Glutamatergic neuron (in vitro differentiated cells): ENCODE measurements at regions not wholly inside any gene's neighbourhood (a gene's known extent, or its start where the extent isn't known, plus 50 kb on each side); places are given as distances from the start of the nearest gene placed in this dataset.

Experiments used
- DNase-seq: peaks from one replicate; pipeline ENCODE4 v3.0.0; 2022
- H3K27ac Mint-ChIP-seq: one replicate; pipeline ENCODE4 v1.8.0; 2020; ENCODE audit warnings: mild to moderate bottlenecking, mixed read lengths, inconsistent platforms; ENCODE audit not compliant: unreplicated experiment
- H3K27me3 Mint-ChIP-seq: one replicate; pipeline ENCODE4 v1.8.0; 2020; ENCODE audit warnings: mild to moderate bottlenecking, moderate library complexity, mixed read lengths, inconsistent platforms; ENCODE audit not compliant: unreplicated experiment
- H3K36me3 Mint-ChIP-seq: one replicate; pipeline ENCODE4 v1.8.0; 2020; ENCODE audit warnings: mild to moderate bottlenecking, mixed read lengths, inconsistent platforms; ENCODE audit not compliant: unreplicated experiment
- H3K4me1 Mint-ChIP-seq: one replicate; pipeline ENCODE4 v1.8.0; 2020; ENCODE audit warnings: mild to moderate bottlenecking, low read depth, mixed read lengths, inconsistent platforms; ENCODE audit not compliant: unreplicated experiment
- H3K4me3 Mint-ChIP-seq: one replicate; pipeline ENCODE4 v1.8.0; 2020; ENCODE audit warnings: mild to moderate bottlenecking, mixed read lengths, inconsistent platforms; ENCODE audit not compliant: unreplicated experiment
- H3K9me3 Mint-ChIP-seq: one replicate; pipeline ENCODE4 v1.8.0; 2020; ENCODE audit warnings: mild to moderate bottlenecking, moderate library complexity, mixed read lengths, inconsistent platforms; ENCODE audit not compliant: unreplicated experiment
- CTCF ChIP-seq: fragments of 200-600 bp; sonication (generic); IDR thresholded peaks from one replicate; pipeline ENCODE4 v1.5.0; 2021; ENCODE audit not compliant: partially characterized antibody, unreplicated experiment

DNA sequence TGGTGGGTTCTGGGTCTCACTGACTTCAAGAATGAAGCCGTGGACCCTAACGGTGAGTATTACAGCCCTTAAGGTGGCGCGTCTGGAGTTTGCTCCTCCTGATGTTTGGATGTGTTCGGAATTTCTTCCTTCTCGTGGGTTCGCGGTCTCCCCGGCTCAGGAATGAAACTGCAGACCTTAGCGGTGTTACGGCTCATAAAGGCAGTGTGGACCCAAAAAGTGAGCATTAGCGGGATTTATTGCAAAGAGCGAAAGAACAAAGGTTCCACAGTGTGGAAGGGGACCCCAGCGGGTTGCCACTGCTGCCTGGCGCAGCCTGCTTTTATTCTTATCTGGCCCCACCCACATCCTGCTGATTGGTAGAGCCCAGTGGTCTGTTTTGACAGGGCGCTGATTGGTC, 420.5 kb upstream of the BCHE start:
- H3K27ac Mint-ChIP-seq = no peak overlapping the region
- TF ChIP-seq CTCF = no peak
- no peak overlapping the region for H3K4me3 Mint-ChIP-seq
- no peak for DNase-seq
- H3K4me1 Mint-ChIP-seq = no peaks in the 10 kb centered on the region
- H3K27me3 Mint-ChIP-seq = peaks cover 2% of the 10 kb centered on the region
- peaks cover 6% of the 10 kb centered on the region for H3K36me3 Mint-ChIP-seq
- no peaks in the 10 kb centered on the region for H3K9me3 Mint-ChIP-seq

DNA sequence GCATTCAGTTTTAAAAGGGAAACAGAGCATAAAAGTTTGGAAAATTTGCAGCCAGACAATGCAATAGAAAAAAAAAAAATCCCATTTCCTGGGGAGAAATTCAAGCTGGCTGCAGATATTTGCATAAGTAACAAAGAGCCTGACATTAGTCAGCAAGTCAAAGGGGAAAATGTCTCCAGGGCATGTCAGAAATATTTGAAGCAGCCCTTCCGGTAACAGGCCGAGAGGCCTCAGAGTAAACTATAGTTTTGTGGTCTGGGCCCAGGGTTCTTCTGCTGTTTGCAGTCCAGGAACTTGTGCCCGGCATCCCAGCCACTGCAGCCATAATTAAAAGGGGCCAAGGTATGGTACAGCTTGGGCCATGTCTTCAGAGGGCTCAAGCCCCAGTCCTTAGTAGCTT, 411.6 kb upstream of the BCHE start:
- DNase-seq = no peak
- Mint-ChIP-seq H3K36me3 (peaks cover 11% of the 10 kb centered on the region), H3K4me1 (no peaks in the 10 kb centered on the region), H3K4me3 (no peak overlapping the region), H3K9me3 (peaks cover 2% of the 10 kb centered on the region), H3K27me3 (peaks cover 2% of the 10 kb centered on the region), H3K27ac (no peak overlapping the region)
- no peak for TF ChIP-seq CTCF

GRCh38 chr3:166243511-166243910, 406.3 kb upstream of the BCHE start:
- Mint-ChIP-seq H3K4me1 (peaks cover 2% of the 10 kb centered on the region), H3K27ac (no peak overlapping the region), H3K4me3 (no peak overlapping the region), H3K9me3 (no peaks in the 10 kb centered on the region), H3K36me3 (peaks cover 5% of the 10 kb centered on the region), H3K27me3 (peaks cover 2% of the 10 kb centered on the region)
- no peak for DNase-seq
- no peak for TF ChIP-seq CTCF

- Mint-ChIP-seq H3K27ac (no peak overlapping the region), H3K4me1 (no peaks in the 10 kb centered on the region), H3K9me3 (no peaks in the 10 kb centered on the region), H3K36me3 (no peaks in the 10 kb centered on the region), H3K4me3 (no peak overlapping the region), H3K27me3 (no peaks in the 10 kb centered on the region)
- TF ChIP-seq CTCF = no peak
- DNase-seq = no peak
Observed at GRCh38 chr3:166223120-166223519, 385.9 kb upstream of the BCHE start.

DNA sequence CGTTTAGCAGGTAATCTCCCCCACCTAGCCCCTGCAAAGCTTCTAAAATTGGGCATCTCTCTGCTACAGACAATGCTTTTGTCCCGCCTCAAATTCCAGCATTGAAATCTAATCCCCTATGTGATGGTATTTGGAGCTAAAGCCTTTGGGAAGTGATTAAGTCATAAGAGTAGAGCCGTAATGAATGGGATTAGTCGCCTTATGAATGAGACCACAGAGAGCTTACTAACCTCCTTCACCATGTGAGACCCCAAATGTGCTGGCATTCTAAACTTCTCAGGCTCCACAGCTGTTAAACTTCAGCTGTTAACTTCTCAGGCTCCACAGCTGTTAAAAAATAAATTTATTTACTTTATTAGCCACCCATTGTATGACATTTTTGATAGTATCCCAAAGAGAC, 374.2 kb upstream of the BCHE start:
- no peak for DNase-seq
- Mint-ChIP-seq H3K4me3 (no peak overlapping the region), H3K27ac (no peak overlapping the region), H3K27me3 (no peaks in the 10 kb centered on the region), H3K4me1 (no peaks in the 10 kb centered on the region), H3K9me3 (no peaks in the 10 kb centered on the region), H3K36me3 (no peaks in the 10 kb centered on the region)
- TF ChIP-seq CTCF = no peak
